Keratinocyte (primary cell): ENCODE measurements at regions not wholly inside any gene's neighbourhood (a gene's known extent, or its start where the extent isn't known, plus 50 kb on each side); places are given as distances from the start of the nearest gene placed in this dataset.

Source experiments
- DNase-seq: peaks from one replicate; pipeline ENCODE4 v3.0.0-alpha.2; 2011; ENCODE audit warnings: low read depth, missing footprints, low spot score
- FAIRE-seq: peaks from 2 replicates; lab custom pipeline; 2011; peaks lifted over from hg19 to GRCh38; lab: Jason Lieb, UNC
- H2AFZ ChIP-seq: 2 replicates; pipeline ENCODE4 v1.6.0; 2012; ENCODE audit warnings: low read length, control low read depth, inconsistent platforms; ENCODE audit not compliant: control insufficient read depth
- H3K27ac ChIP-seq: 2 replicates; pipeline ENCODE4 v1.5.1; 2011; ENCODE audit warnings: low read length; ENCODE audit not compliant: control insufficient read depth, insufficient read depth
- H3K27me3 ChIP-seq: 3 replicates; pipeline ENCODE4 v1.6.0; 2011; ENCODE audit warnings: low read length; ENCODE audit not compliant: control insufficient read depth, insufficient read depth; ENCODE audit errors: extremely low read depth
- H3K36me3 ChIP-seq, 2 experiments: 2 replicates in 1 of 2; 3 replicates in 1 of 2; pipeline ENCODE4 v1.5.1; 2011; ENCODE audit warnings: low read length in 2 of 2, mild to moderate bottlenecking in 1 of 2; ENCODE audit not compliant: control insufficient read depth in 2 of 2, insufficient read depth in 2 of 2; ENCODE audit errors: extremely low read depth in 1 of 2
- H3K4me1 ChIP-seq: 3 replicates; pipeline ENCODE4 v1.5.1; 2011; ENCODE audit warnings: low read length; ENCODE audit not compliant: control insufficient read depth, insufficient read depth; ENCODE audit errors: extremely low read depth
- H3K4me2 ChIP-seq: 3 replicates; pipeline ENCODE4 v1.6.0; 2011; ENCODE audit warnings: low read depth, low read length; ENCODE audit not compliant: control insufficient read depth, insufficient read depth; ENCODE audit errors: extremely low read depth
- H3K4me3 ChIP-seq, 3 experiments: fragments of 200-600 bp in 1 of 3; sonication (generic) in 1 of 3; 2 replicates in 2 of 3; 3 replicates in 1 of 3; pipeline ENCODE4 v1.5.1; 2011 to 2016; ENCODE audit warnings: low read length in 3 of 3, mild to moderate bottlenecking in 3 of 3, control low read depth in 2 of 3, inconsistent platforms in 1 of 3, low read depth in 1 of 3, mixed read lengths in 1 of 3, mixed run types in 1 of 3, moderate library complexity in 1 of 3; ENCODE audit not compliant: control insufficient read depth in 2 of 3, insufficient read depth in 2 of 3; ENCODE audit errors: extremely low read depth in 1 of 3
- H3K79me2 ChIP-seq: 2 replicates; pipeline ENCODE4 v1.6.0; 2012; ENCODE audit warnings: low read length; ENCODE audit not compliant: control insufficient read depth, insufficient read depth
- H3K9ac ChIP-seq: 3 replicates; pipeline ENCODE4 v1.6.0; 2011; ENCODE audit warnings: low read length; ENCODE audit not compliant: control insufficient read depth, insufficient read depth; ENCODE audit errors: extremely low read depth
- H3K9me1 ChIP-seq: 3 replicates; pipeline ENCODE4 v1.6.0; 2011; ENCODE audit warnings: low read length; ENCODE audit not compliant: control insufficient read depth, insufficient read depth; ENCODE audit errors: extremely low read depth
- H3K9me3 ChIP-seq: 2 replicates; pipeline ENCODE4 v1.5.1; 2012; ENCODE audit warnings: low read depth, low read length; ENCODE audit not compliant: control insufficient read depth
- H4K20me1 ChIP-seq: 3 replicates; pipeline ENCODE4 v1.6.0; 2011; ENCODE audit warnings: low read length; ENCODE audit not compliant: control insufficient read depth, insufficient read depth; ENCODE audit errors: extremely low read depth
- CTCF ChIP-seq, 3 experiments: IDR thresholded peaks in 1 of 3; conservative IDR thresholded peaks in 1 of 3; optimal IDR thresholded peaks in 1 of 3; 2 replicates in 2 of 3; 3 replicates in 1 of 3; pipeline versions ENCODE3 to v1.5.1; 2011; ENCODE audit warnings: low read length in 3 of 3, mild to moderate bottlenecking in 3 of 3, moderate library complexity in 2 of 3, control low read depth in 1 of 3, inconsistent platforms in 1 of 3; ENCODE audit not compliant: insufficient read depth in 2 of 3; ENCODE audit errors: extremely low read depth in 1 of 3
- EZH2 ChIP-seq: IDR thresholded peaks from one replicate; pipeline ENCODE4 v1.6.1; 2012; ENCODE audit warnings: inconsistent platforms, mild to moderate bottlenecking, low read length, moderate library complexity
- dilution Hi-C: fragments of 300-500 bp; cut with MboI; formaldehyde crosslinking; loops from one replicate; pipeline ENCODE4 v1.7.0; 2020; ENCODE audit warnings: low sequenced_read_pairs; ENCODE audit not compliant: extremely low pct_ligation_motif_present

GRCh38 chr5:180436275-180436674, 57.9 kb upstream of the CNOT6 start:
- Histone ChIP-seq H3K27ac (no peak overlapping the region), H3K36me3 (no peaks in the 10 kb centered on the region), H3K9me3 (peaks cover 1% of the 10 kb centered on the region), H3K27me3 (peaks cover 5% of the 10 kb centered on the region), H3K9me1 (no peaks in the 10 kb centered on the region), H2AFZ (no peak overlapping the region), H3K4me3 (no peak overlapping the region), H3K79me2 (no peaks in the 10 kb centered on the region), H3K9ac (no peak overlapping the region), H3K4me2 (no peak overlapping the region), H3K4me1 (no peaks in the 10 kb centered on the region), H4K20me1 (no peaks in the 10 kb centered on the region)
- TF ChIP-seq CTCF (optimal IDR thresholded peaks at IDR 0.05 in 1 of 3, IDR thresholded peaks at IDR 0.05 in 1 of 3, conservative IDR thresholded peaks at IDR 0.05 in 1 of 3; ENCODE audit: extremely low read depth in 1 of 3, insufficient read depth in 2 of 3, low read length in 3 of 3) (no peak), EZH2 (no peak)
- dilution Hi-C loops, result no loop called here
- DNase-seq (no peak), FAIRE-seq (no peak)

DNA sequence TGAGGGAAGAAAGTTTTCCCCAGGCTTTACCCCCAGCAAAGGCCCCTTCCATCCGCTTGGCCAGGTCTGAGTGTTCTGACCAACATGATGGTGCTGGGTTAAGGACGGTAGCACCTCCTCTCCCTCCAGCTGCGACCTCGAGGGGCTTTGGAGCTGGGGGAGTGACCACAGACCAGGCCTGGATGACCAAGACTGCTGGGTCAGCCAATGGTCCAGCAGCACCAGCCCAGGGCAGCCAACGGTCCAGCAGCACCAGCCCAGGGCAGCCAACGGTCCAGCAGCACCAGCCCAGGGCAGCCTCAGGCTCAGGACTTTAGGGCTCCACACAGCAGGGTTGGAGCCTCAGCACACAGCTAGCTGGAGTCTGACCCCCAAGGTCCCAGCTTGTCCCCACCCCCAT, 57.2 kb upstream of the CNOT6 start:
- H3K9me1 ChIP-seq, result no peaks in the 10 kb centered on the region
- DNase-seq (no peak), FAIRE-seq (no peak)
- dilution Hi-C loops, result no loop called here
- H3K27ac ChIP-seq, result no peak overlapping the region
- H3K4me2 ChIP-seq, result no peak overlapping the region
- no peak overlapping the region for H3K9ac ChIP-seq
- H3K4me1 ChIP-seq, result no peaks in the 10 kb centered on the region
- H3K27me3 ChIP-seq, result peaks cover 9% of the 10 kb centered on the region
- H2AFZ ChIP-seq, result no peak overlapping the region
- peaks cover 1% of the 10 kb centered on the region for H3K9me3 ChIP-seq
- no peaks in the 10 kb centered on the region for H4K20me1 ChIP-seq
- TF ChIP-seq CTCF (optimal IDR thresholded peaks at IDR 0.05 in 1 of 3, IDR thresholded peaks at IDR 0.05 in 1 of 3, conservative IDR thresholded peaks at IDR 0.05 in 1 of 3; ENCODE audit: extremely low read depth in 1 of 3, insufficient read depth in 2 of 3, low read length in 3 of 3) (no peak), EZH2 (no peak)
- H3K36me3 ChIP-seq, result no peaks in the 10 kb centered on the region
- no peaks in the 10 kb centered on the region for H3K79me2 ChIP-seq
- no peak overlapping the region for H3K4me3 ChIP-seq
